ENCODE measurements at regions not wholly inside any gene's neighbourhood (a gene's known extent, or its start where the extent isn't known, plus 50 kb on each side); places are given as distances from the start of the nearest gene placed in this dataset.
"Not testable (repeated sequence)": the region's sequence is repeated elsewhere in the genome, so short reads cannot be mapped to it uniquely, and the experiment has no call there.

DNA sequence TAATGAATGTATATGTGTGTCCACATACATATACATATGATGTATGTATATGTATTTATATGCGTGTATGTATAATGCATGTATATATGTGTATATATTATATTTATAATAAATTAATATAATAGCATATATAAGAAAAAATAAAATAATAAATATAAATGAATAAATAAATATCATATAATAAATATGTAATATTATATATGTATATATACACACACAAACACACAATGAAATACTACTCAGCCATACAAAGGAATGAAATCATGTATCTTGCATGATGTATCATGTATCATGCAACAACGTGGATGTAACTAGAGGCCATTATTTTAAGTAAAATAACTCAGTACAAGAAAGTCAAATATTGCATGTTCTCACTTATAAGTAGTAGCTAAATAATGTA lies 788.7 kb upstream of the CHORDC1 start:
- DNase-seq (ENCODE audit: low spot score), result no peak

DNA sequence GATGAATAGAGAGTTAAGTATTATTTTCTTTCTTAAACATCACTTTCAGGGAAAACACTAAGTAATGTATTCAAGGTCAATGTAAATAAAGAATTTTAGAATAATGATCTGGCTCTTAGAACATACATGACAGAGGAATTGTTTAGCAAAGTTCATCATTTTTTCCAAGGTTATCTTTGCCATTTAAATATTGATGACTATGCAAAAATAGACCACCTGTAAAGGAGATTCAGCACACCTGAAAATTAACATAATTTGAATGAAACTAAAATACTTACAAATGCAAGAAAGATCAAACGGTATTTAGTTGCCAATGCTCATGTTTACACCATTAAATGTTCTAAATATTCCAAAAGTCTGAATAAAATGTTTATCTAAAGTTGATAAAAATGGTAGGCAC lies 782.6 kb upstream of the CHORDC1 start:
- no peak for DNase-seq (ENCODE audit: low spot score)

DNA sequence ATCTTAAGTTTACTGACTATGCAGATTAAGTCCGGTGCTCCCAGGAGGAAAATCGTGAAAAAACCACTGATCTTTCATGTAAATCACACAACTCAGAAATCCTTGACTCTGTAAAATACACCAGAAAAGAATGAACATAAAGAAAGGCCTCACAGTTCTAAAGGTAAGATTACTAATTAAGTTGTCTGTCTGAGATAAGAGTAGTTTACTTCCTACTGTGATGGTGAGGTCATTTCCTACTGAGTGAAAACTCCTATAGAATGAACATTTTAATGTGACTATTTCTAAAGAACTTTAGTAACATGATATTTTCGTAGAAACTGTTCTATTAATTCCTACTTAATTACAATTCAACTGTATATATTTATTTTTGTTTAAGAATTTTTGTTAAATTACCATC lies 774.4 kb upstream of the CHORDC1 start:
- DNase-seq (ENCODE audit: low spot score), result no peak

DNA sequence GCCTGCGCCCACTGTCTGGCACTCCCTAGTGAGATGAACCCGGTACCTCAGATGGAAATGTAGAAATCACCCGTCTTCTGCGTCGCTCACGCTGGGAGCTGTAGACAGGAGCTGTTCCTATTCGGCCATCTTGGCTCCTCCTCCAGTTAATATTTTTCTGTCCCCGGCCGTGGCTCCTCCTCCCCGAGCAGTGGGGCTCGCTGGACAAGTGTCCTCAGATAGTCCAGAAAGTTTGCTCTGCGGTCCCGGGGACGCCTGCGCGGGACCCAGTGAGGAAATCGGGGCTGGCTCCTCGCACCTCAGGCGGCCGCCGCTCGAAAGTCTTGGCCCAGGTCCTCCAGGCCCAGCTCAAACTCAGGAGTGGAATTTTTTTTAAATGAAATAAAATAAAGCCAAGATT lies 749.3 kb upstream of the CHORDC1 start:
- DNase-seq (ENCODE audit: low spot score), result not testable (repeated sequence)

DNA sequence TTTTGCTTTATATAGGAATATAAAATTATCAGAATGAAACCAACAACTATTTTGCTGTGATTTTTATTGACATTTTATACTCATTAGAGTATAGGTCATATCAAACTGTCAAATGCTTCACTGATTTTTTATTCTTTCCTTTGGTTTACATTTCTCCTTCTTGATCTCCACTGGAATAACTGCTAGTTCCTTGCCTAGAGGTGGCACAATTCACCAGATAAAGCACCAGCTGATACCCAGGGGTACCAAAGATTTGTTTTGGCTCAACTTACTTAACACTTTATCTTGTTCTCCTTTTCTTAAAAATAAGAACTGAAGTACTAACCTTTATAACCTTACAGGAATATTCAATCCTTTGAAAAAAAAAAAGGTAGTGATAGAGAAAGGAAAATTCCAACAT lies 725.1 kb upstream of the CHORDC1 start:
- DNase-seq (ENCODE audit: low spot score), result no peak

DNA sequence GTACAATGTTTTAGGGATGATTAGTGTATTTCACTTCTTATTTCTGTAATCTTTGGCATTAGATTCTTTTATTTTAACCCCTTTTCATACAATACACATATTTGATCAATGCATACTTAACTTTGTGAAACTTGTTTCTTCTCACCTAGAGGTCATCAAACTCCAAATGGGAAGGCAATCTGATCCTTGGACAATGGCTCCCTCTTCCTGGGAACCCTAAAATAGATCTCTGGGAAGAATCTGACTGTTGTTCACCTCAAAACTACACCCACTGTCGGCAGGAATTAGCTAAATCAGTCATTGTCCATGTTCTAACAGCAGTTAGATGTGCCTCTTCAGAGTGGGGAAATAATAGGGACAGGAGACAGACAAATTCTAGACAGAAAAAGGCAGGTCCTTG lies 707.4 kb upstream of the CHORDC1 start:
- no peak for DNase-seq (ENCODE audit: low spot score)

DNA sequence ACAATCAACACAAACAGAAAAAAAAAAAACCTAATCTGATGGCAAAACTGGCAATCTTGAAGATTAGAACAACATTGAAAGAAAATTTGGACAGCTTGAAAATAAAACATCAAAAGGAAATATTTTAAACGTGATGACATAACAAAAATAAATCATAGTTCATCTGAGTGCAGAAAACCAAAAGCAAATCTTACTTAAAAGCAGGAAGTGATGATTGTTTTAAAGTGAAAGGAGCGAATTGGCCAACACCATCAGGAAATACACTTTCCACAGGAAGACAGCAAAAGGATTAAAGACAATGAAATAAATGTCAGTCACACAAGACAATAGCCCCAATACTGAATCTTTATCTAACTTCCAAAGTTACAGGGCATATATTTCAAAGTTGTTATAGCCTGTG lies 696.5 kb upstream of the CHORDC1 start:
- DNase-seq (ENCODE audit: low spot score), result no peak

DNA sequence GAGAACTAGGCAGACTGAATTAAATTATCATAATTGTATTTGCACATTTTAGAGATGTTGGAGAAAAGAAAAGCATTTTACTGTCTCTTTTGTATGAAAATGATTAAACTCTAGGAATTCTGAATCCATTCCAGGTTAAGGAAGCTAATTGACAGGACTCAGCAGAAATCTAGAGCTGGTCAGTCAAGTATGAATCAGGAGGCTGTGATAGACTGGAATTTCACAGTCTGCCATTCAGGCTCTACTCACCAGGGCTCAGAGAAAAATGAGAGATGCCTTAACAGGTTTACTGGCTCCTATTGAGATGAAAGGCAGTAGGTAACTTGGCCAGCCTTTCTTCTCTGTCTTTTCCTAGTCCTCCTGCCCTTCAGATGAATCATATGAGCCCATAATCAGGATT lies 693.9 kb upstream of the CHORDC1 start:
- DNase-seq (ENCODE audit: low spot score), result peak; percentile 72

DNA sequence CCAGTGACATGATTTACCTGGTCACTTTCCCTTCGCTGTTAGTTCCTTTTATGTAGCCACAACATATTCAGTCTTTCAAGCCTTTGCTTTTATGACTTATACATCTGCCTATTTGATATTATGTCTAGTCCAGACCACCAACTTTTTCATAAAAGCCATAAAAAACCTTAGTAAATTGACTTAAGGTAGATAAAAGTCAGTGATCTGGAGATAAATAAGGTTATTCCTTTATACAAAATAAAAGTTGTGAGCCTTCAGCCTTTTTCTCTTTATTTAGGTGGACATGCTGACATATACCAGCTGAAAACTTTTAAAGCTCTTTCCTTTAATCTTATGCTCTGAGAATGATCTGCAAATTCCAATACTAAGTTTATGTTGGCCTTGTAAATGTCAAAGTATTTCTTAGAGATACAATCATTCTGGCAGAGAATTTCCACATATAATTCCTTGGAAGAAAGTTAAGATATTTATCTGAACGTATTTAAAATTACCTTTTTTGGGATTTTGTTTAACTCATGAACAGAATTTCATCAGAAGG lies 690.4 kb upstream of the CHORDC1 start:
- no peak for DNase-seq (ENCODE audit: low spot score)

DNA sequence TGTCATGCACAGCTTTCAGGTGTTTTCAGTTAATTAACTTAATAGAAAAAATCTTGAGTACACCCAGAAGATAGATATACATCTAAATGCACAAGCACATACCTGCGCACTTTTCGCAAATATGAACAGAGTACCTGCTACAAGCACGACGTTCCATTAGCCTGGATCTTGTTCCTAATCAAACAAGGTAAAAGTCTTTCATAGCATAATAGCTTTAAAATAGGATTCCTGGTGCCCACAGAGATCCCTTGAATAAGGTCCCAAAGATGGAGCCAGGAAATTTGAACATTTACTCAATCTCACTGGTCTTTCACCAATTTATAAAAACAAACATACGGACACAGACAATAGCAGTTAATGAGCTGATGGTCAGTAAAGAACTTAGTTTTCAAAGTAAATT lies 689.8 kb upstream of the CHORDC1 start:
- DNase-seq (ENCODE audit: low spot score), result no peak

DNA sequence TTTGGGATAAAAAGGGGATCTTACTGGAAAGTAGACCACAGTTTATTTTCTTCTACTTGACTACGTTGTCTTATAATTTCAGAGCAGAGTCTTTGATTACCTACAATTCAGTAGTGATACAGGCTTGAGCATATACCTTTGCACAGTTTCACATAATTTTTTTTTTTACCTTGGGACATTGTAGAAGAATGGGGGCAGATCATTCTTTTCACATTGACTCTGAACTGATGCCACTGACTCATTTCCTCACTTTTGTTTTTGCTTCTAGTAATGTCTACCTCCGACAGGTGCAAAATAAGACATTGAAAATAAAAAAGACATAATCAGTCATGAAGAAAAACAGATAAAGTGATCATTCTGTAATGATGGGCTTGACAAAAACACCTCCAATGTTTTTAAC lies 688.3 kb upstream of the CHORDC1 start:
- DNase-seq (ENCODE audit: low spot score), result no peak

DNA sequence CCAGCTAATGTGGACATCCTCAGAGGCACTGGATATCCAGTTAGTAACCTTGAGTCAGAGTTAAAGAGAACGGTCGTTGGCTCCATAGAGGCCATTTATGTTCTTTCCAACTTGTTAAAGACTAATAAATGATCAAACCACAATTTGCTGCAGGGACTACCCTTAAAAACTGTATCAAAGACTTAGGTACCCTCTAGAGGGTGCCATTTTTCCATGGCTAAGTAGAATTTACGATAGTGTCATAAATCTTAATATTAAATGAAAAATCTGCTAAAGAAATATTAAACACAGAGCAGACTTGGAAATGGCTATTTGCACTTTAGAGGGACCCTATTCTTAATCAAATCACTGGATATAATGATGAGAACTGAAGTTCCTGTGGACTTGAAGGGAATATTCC lies 685.2 kb upstream of the CHORDC1 start:
- no peak for DNase-seq (ENCODE audit: low spot score)

DNA sequence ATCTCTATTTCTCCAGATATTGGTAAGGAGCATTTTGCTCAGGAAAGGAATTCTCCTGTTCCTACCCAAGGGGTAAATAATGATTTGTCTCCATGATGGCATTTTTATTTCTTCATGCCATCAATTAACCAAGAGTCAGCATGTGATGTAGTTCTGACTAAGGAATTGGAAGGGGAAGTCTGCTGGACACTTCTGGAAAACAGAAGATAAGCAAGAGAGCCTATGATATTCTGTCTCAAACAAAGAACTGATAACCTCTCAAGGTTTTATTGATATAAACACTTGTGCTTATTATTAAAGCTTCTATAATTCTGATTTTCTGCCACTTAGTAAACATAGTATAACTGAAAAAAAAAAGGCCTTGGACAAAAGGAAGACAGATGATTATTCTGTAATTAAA lies 673.0 kb upstream of the CHORDC1 start:
- no peak for DNase-seq (ENCODE audit: low spot score)

DNA sequence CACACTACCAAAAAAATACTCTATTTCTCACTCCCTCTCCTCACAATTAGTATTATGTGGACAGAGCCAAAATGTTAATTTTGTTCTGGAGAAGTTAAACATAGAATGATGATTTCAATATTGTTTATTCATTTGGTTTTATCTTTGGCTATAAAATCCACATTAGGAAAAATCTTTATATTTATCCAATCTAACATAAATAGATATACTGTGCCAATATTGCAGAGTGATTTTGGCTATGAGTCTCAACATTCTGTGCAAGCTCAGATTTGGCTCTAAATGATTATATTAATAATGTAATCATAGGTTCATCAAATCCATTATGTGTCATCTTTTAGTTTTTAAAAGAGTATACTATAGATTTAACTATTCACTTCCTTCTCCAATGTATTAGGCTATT lies 667.5 kb upstream of the CHORDC1 start:
- DNase-seq (ENCODE audit: low spot score), result no peak

DNA sequence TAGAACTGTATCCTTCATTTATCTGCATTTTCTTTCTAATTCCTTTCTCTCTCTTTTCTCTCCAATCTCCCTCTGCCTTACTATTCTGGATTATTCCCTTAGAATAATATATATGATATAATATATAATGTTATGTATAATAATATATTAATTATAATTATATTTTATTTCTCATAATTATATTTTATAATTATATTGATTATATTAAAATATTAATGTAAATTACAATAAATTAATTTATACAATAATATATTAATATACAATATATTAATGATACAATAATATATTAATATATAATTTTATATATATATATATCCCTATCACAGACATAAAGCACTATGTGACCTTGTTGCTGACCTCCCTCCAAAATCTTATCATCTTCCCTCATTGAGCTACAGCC lies 661.3 kb upstream of the CHORDC1 start:
- no peak for DNase-seq (ENCODE audit: low spot score)

DNA sequence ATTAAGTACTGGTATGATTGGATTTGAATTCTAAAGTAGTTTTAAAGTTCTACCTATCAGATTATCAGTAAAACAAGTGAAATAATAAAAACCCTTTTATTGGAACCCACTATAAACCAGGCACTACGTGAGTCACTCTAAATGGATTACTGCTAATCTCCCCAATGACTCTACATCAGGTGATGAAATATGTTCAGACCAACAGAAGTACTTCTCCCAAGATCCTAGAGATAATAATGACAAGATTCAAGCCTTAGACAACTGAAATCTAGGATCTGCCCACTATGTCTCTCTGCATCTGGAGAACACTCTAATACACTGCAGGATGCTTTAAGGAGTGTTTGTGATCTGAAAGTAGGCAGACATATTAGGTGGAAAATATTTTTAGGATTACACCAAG lies 652.1 kb upstream of the CHORDC1 start:
- no peak for DNase-seq (ENCODE audit: low spot score)

DNA sequence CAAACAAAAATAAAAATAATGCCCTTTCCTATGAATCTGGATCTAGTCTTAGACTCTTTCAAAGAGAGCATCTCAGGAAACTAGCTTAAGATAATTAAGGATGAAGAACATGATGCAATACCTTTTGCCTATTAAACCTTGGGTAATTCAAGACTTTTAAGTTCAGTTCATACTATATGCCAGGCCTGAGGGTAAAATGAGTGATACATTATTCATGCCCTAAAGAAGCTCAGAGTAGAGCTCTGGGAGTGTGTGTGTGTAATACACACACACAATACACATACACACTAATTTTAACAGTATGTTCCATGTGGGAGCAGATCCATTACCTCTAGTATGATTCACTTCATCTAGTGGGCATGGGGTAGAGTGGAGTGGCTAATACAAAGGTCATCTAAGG lies 651.4 kb upstream of the CHORDC1 start:
- DNase-seq (ENCODE audit: low spot score), result no peak

DNA sequence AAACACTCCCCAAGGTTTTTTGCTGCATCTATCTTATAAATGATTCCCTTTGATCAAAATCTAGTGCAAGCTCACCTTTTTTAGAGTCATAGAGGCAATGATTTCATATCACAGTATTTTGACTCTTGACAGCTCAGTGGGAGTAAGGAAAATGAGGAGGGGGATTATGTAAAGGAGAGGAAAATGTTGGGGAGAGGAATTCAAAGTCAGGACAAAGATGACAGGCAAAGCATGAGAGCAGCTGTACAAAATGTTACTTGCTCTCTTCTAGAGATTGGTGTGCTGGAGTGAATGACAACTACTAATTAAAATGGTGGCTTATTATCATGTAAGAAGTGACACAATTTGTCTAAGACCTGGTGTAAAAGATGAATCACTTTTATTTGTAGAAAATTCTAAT lies 644.6 kb upstream of the CHORDC1 start:
- DNase-seq (ENCODE audit: low spot score), result no peak

DNA sequence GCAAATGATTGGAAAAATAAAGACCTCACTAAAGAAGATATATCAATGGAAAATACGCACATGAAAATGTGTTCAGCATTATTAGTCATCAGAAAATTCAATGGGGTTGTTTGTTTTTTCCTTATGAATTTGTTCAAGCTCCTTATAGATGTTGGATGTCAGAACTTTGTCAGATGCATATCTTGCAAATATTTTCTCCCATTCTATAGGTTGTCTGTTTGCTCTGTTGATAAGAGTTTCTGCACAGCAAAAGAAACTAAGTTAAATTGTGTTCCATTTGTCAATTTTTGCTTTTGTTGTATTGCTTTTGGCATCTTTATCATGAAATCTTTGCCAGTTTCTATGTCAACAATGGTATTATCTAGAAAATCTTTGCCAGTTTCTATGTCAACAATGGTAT lies 633.9 kb upstream of the CHORDC1 start:
- DNase-seq (ENCODE audit: low spot score), result no peak

DNA sequence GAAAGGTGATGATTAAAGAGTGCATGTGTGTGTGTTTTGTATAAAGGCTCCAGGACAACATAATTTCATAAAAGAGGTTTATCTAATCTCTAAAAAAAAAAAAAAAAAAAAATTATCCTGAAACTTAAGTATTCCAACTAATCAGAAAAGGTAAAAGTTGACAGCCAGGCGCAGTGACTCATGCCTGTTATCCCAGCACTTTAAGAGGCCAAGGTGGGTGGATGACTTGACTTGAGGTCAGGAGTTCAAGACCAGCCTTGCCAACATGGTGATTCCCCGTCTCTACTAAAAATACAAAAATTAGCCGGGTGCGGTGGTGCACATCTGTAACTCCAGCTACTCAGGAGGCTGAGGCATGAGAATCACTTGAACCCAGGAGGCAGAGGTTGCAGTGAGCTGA lies 632.7 kb upstream of the CHORDC1 start:
- DNase-seq (ENCODE audit: low spot score), result peak; percentile 26

DNA sequence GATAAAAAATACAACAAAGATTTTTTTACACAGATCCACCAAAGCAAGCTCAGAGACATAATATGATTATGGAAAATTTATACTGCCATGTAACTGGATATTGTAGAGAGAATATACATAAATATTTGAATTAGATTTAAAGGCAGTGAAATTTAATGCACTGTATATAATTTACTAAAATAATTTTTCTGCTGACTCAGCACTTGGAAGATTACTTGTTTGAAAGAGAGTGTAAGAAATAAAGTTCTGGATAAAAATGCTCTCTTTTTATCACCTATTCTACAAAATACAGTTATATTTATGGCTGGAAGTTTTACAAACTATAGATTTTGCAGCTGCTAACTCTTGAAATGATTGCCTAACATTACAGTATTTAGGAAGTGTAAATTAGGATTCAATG lies 628.3 kb upstream of the CHORDC1 start:
- DNase-seq (ENCODE audit: low spot score), result no peak

DNA sequence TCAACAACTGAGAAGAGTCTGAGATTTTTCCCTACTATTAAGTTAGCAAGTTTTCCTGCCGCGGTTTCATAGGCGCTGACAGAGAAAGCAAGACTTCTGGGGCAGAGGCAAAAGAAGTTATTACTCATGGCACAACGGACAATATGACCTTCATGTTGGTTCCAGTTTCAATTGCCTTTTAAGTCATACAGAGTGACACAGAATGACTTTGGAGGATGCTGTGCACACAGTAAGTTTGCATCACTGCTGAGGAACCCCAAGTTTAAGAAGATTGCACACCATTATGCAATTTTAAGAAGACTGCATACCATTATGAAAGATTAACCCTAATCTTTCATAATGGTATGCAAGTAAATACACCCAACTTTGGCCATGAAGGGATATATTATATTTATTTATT lies 626.5 kb upstream of the CHORDC1 start:
- DNase-seq (ENCODE audit: low spot score), result no peak

DNA sequence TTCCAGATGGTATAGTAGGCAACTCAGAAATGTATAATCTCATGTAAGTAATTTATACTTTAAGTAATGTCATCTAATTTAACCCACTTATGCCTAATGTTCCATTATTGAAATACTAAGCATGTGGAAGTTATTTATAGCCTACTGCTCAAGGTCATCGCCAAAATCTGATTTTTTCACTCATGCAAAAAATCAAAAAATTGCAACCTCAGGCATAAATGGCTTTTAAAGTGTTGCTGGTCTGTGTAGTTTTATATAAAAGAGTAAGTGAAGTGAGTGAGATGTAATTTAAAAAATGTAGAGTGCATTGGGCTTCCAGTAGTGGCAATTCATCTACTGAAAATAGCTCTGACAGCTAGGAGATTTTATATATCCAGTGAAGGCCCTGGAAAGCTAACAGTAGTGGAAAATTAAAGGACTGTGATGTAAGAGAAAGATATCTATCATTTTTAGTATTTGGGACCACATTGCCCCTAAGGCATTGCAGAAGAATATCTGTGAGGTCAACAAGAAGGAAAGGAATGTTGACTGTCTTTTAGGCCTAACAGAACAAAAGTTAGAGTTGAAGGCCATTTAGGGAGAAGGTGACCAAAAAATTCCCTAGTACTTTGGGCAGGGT lies 624.5 kb upstream of the CHORDC1 start:
- DNase-seq (ENCODE audit: low spot score), result no peak

DNA sequence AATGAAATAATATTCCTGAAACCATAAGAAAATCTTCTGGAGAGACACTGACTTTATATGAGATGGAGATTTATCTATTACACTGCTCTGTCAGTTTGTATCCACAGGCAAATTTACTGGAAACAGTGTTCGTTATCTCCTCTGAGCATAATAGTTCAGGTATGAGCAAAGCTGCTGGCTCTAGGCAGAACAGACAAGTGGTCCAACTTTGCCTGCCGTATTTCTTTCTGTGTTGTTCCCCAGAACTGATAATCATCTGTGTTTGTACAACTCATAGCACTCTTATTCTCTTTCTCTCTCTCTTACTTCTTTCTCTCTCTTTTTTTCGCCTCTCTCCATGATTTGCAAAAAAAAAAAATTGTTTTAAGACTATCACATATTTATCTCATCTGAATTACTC lies 623.8 kb upstream of the CHORDC1 start:
- no peak for DNase-seq (ENCODE audit: low spot score)

DNA sequence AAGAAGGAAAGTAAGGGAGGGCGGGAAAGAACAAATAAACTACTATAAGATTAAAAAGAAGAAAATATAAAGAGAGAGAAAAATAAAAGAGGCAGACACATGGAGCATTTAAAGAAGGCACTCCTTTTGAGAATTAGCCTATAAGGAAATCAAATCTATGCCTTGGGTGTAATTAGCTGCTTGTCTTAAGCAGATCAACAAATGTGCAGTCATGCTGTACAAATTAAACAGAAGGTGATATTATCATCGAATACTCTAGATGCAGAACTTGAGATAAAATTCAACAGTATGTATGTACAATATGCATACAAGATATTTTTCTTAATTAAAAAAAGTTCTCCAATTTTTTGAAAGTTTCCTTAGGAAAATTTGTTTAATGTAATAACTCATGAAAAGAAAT lies 623.0 kb upstream of the CHORDC1 start:
- no peak for DNase-seq (ENCODE audit: low spot score)
